ENCODE measurements at regions not wholly inside any gene's neighbourhood (a gene's known extent, or its start where the extent isn't known, plus 50 kb on each side); places are given as distances from the start of the nearest gene placed in this dataset.

GRCh38 chr2:2641541-2642410 is 310.7 kb upstream of the MYT1L start:
- DNase-seq (ENCODE audit: low spot score), result no peak

DNA sequence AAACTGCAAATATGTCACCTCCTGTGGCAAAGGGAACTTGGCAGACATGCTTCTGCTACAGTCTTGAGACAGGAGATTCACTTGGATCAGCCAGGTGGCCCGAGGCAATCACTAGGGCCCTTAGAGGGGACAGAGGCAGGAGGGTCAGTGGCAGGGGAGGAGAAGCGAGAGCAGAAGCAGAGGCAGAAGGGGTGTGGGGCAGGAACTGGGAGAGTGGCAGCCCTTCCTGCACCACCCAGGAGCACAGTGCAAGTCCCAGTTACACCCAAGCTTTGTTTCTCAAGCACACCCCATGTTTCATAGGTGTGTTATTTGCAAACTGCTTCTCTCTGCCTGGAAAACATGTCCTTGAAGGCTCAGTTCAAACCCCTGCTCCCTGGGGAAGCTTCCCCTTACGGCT is 309.7 kb upstream of the MYT1L start:
- DNase-seq (ENCODE audit: low spot score), result no peak

DNA sequence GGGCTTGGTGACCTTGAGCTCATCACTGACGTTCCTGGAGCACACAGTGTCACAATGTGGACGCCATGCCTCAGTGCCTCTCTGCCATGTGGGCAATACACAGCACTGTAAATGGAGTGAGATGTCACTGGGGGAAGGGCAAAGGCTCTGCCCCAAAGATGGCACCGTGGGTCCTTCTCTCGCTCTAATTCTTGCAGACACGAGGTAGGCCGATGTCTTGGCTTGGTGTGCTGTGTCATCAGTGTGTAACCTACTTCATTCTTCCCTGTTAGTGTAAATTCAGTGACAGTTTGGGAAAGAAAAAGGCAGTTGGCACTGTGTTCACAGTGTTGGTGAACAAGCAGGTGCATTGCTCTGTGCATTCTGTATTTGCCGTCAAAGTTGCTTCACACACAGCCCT is 309.3 kb upstream of the MYT1L start:
- no peak for DNase-seq (ENCODE audit: low spot score)

DNA sequence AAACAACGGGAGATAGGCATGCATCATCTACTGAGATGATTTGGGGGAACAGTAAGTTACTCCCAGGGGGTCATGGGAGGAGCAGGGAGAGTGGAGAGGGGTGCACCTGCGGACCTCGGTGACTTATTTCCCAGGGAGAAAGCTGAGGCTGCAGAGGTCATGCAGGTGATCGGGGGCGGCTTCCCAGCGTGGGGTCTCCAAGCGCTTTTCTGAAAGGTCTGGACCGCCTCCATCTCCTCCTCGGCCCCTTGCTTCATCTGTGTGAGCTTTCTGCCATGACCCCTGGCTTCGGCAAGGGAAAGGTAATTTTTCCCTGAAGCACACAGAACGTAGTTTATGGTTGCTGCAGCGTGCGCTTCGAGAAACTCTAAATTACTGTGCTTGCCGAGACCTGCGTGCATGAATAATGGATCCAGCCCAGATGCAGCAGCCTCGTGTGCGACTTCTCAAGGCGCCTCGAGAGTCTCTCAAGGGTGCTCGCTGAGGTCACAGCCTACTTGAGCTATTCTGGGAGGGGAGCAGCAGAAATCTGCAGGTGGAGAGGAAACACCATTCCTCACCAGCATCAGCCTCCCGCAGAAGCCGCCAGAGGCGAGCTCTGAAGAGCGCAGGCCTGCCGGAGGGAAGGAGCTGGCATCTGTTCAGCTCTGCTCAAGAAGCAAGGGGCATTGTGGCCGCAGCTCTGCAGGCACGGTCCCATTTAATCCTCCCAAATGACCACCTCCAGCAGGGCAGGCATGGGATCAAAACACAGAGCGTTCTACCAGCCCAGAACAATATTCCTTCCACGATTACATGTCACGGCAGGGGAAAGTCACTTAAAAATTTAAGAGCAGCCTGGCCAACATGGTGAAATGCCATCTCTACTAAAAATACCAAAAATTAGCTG is 308.4 kb upstream of the MYT1L start:
- no peak for DNase-seq (ENCODE audit: low spot score)

DNA sequence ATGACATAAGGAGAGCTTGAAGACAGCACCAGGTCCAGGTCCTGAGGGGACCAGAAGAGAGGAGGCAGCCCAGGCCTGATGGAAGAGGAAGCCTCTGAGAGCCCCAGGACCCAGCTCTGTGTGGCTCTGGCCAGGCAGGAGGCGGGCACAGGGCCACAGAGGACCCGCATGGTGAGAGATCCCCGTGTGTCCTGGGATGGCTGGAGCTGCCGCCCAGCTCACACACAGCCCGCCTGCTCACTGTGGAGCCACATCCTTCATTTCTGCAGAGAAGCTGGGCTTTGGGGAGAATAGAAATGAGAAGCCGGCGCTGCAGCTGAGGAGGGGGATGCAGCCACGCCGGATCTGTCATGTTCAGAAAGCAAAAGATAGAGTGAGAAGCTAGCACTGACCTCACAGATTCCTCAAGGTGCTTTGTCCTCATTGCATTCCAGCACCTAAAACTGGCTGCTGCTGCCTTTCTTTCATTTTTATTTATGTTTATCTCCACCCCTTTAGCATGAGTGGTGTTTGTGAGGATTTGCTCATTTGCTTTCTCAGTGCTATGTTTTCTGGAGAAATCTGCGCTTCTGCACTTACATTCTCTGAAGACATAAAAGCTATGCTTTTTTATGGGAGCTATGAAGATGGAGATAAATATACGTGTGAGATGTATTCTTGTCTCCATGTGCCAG is 307.6 kb upstream of the MYT1L start:
- DNase-seq (ENCODE audit: low spot score), result no peak

DNA sequence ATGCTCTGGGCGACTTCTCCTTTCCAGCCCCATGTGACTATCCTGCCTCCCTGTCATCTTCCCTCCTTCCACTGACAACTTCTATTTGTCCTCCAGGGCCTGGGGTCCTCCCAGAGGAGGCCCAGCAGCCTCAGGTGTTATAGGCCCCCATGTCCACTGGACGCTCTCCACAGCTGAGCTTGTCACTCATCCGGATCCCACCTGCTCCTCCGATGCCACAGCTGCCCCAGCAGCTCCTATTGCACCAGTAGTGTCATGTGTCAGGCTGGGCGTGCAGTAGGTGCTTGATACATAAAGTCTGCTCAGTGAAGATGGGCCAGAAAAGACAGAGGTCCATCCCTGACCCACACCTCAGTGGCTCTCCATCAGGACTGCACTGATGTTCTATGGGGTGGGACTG is 305.7 kb upstream of the MYT1L start:
- DNase-seq (ENCODE audit: low spot score), result no peak

DNA sequence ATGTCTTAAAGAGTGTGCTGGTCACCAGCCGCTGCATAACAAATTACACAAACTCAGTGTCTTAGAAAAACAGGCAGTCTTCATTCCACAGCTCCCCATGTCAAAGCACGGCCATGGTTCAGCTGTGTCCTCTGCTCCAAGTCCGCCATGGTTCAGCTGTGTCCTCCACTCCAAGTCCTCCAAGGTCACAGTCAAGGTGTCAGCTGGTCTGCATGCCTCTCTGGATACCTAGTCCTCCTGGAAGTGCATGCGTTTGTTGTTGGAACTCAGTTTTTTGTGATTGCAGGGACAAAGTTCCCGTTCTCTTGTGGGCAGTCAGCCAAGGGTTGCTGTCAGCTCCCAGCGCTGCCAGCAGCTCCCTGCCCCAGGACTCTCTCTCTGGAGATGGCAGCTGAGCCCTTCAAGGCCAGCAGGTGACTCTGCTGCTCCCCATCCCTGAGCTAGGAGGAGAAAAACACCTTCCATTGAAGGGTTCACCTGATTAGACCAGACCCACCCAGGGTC is 304.0 kb upstream of the MYT1L start:
- DNase-seq (ENCODE audit: low spot score), result no peak

- no peak for DNase-seq (ENCODE audit: low spot score)
Measured at GRCh38 chr2:2633017-2633416, 301.9 kb upstream of the MYT1L start.

- no peak for DNase-seq (ENCODE audit: low spot score)
Measured at GRCh38 chr2:2623939-2624338, 292.9 kb upstream of the MYT1L start.

DNA sequence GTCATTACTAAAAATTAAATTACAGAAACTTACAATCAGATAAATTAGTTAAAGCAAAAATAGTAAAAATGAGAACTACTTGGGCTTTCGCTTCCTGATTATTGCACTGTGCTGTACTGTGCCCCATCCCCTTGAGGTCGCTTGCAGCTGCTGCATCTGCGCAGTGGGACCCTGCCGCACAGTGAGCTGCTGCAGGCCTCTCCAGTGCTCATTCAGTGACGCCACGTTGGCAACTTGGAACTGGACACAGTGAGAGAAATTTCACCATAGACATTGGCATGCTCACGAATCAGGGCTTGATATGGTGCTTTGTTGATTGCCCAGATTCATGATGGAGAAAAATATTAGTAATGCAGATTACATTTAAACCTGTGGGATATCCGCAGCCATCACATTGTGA is 290.8 kb upstream of the MYT1L start:
- DNase-seq (ENCODE audit: low spot score), result no peak

- DNase-seq (ENCODE audit: low spot score), result no peak
Measured at GRCh38 chr2:2620604-2621003, 289.5 kb upstream of the MYT1L start.

DNA sequence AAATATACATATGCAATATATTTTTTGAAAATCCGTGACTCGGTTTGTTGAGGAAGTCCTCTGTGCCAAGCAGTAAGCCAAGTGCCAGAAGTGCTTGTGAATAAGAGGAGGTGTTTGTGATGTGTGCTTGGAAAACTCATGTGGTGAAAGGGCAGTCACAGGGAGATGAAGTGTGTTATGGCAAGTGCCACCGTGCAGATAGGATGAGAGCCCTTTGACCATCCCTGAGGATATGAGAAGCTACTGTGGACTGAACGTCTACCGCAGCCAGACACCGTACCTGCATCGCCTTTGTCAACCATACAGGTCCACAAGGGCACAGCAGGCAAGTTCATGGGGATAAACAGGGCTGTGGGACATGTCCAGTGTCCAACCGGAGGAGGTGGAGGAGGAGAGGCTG is 288.9 kb upstream of the MYT1L start:
- DNase-seq (ENCODE audit: low spot score), result no peak

DNA sequence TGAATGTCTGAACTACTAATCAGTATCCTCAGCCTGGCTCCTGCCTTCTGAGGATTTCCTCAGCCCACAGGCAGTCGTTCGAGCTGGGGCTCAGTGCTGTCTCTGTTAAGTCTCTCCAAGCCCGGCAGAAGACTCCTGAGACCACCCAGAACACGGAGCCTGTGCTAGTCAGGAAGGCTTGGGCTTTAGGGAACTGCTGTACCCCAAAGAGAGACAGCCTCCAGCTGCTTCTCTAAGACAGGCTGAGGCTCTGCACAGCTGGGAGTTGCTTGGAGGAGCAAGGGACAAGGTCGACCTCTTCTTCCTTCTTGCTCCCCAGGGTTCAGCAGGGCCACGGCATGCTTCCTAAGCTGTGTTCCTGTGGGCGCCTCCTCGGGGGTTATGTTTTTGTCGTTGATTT is 283.4 kb upstream of the MYT1L start:
- DNase-seq (ENCODE audit: low spot score), result no peak

DNA sequence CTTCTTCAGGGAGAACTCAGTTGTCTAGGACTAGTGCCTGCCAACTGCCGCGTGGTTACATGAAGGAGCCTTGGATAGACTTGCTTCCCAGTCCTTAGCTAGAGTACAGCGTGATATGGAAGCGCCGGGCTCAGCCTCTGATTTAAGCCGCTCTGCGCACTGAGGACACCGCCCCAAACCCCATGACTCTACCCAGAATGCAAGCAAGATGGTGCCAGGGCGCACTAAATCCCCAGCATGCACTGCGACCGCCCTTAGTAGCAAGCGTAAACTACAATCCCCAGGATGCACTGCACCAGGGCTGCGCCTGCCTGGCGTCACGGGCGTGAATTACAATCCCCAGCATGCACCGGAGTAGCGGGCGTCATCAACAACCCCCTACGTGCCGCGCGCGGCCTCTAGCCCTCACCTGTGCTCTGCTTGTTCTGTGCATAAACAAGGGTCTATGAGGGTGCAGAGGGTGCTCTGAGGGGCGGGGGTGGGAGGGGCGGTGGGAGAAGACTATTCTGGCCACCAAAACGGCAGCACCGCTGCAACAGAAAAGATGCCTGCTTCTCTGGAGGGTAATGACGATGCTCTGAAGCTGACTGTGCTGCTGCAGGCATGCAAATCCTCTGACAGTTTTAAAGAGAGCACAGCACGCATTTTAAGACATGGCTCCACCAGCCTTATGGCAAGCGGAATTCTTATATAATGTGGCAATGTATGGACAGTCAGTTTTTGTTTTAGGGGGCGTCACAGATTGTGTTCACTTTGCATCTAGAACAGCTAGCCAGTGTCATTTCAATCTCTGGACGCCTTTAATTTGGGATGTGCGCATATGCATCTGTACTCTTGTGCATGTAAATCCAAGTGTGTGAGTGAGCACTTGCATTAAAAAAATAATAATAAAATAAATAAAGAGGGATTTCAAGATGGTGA is 282.5 kb upstream of the MYT1L start:
- DNase-seq (ENCODE audit: low spot score), result peak; percentile 86

DNA sequence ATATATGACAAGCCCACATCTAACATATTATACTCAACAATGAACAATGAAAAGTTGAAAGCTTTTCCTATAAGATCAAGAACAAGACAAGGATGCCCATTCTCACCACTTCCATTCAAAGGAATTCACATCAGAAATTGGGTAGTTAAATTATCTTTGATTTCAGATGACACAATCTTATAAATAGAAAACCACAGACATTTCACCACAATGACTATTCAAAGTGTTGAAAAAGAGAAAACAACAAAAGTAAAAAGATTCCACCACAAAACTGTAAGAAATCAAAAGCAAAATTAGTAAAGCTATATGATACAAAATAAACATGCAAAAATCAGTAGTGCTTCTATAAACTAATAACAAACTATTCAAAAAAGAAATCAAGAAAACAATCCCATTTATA is 279.7 kb upstream of the MYT1L start:
- DNase-seq (ENCODE audit: low spot score), result no peak

GRCh38 chr2:2600366-2600765 is 269.3 kb upstream of the MYT1L start:
- no peak for DNase-seq (ENCODE audit: low spot score)

DNA sequence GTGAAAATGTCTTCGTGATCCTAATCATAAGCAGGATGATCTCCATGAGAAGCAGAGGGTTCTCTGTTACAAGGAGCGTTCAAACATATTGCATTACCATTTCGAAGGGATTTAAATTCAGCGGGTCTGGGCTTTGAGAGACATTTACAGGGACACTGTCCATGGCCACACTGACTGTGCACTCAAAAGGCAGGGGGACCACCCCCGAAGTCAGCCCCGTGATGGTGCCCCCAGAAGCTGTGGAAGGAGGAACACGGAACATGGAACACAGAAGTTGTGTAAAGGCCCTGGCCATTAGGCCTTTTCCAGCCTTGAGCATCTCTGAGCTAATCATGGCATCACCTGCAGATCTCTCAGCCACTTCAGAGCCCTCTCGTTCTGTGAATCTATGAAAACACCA is 268.4 kb upstream of the MYT1L start:
- DNase-seq (ENCODE audit: low spot score), result no peak

- DNase-seq (ENCODE audit: low spot score), result no peak
Measured at GRCh38 chr2:2597712-2598111, 266.6 kb upstream of the MYT1L start.

DNA sequence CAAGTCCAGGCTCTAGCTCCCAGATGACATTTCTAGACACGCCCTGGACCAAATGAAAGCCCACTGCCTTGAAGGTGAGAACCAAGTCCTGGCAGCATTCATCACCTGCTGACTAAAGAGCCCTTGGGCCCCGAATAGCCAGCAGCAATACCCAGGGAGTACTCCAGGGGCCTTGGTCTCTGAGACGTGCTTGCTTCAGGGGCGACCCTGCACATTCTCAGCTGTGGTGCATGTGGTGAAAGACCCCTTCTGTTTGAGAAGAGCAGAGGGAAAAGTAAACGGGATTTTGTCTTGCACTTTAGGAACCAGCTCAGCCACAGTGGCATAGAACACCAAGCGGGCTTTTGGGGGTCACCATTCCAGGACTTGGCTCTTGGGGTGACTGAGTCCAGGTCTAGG is 260.5 kb upstream of the MYT1L start:
- DNase-seq (ENCODE audit: low spot score), result no peak

- no peak for DNase-seq (ENCODE audit: low spot score)
Measured at GRCh38 chr2:2590841-2591541, 259.9 kb upstream of the MYT1L start.

DNA sequence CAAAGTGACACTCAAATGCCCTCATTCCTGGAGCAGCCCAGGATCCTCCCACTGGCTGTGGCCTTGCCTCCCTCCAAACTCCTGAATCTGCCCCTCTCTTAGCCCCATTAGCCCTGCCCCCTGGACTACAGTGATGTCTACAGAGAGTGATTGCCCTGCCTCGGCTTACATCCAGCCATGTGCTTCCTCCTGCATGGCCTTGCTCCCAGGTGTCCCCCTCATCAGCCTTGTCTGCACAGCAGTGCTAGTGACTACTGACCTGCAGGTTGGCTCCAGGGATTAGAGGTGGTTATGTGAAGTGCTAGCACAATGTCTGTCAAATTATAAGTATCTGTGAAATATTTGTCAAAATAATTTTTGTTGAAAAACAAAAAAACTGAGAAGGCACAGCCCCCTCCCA is 259.1 kb upstream of the MYT1L start:
- no peak for DNase-seq (ENCODE audit: low spot score)

Measured in CD4-positive, alpha-beta T cell treated with Interleukin-2 at 100 ng/mL for 4 hours (primary cell).